Upper lobe of left lung (tissue), 4 donors: ENCODE measurements at regions not wholly inside any gene's neighbourhood (a gene's known extent, or its start where the extent isn't known, plus 50 kb on each side); places are given as distances from the start of the nearest gene placed in this dataset.

Experiments
- POLR2A ChIP-seq, 4 donors: fragments of 450-650 bp; IDR thresholded peaks; one replicate each; pipeline ENCODE4 v1.5.1; 2016 to 2017; ENCODE audit warnings: antibody characterized with exemption in 4 of 4, mild to moderate bottlenecking in 2 of 4
- TF ChIP-seq, protein P1 (sequence below), 6 experiments: fragments of 450-650 bp in 4 of 6; fragments of 200-600 bp in 2 of 6; sonication (generic) in 2 of 6; IDR thresholded peaks; one replicate each; pipeline ENCODE4 v1.5.1; 2016 to 2019; ENCODE audit warnings: antibody characterized with exemption in 6 of 6

DNA sequence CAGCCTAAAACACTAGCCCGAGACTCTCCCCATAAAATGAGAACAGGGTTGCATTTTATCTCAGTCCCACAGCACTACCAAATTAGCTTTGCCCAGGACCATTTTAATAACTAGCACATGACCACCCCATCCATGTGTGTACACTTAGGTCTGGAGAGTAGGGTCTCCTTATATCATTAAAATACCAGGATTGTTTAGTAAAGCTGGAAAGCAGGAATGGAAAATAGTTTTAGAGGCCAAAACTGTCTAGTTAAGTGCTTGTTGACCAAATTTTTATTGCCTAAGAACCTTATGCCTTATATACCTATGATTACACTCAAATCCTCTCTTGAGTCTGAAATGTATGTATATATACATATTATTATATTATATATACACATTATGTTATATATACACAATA is 608.4 kb downstream of the HDGFL1 start:
- TF ChIP-seq, protein P1, sequence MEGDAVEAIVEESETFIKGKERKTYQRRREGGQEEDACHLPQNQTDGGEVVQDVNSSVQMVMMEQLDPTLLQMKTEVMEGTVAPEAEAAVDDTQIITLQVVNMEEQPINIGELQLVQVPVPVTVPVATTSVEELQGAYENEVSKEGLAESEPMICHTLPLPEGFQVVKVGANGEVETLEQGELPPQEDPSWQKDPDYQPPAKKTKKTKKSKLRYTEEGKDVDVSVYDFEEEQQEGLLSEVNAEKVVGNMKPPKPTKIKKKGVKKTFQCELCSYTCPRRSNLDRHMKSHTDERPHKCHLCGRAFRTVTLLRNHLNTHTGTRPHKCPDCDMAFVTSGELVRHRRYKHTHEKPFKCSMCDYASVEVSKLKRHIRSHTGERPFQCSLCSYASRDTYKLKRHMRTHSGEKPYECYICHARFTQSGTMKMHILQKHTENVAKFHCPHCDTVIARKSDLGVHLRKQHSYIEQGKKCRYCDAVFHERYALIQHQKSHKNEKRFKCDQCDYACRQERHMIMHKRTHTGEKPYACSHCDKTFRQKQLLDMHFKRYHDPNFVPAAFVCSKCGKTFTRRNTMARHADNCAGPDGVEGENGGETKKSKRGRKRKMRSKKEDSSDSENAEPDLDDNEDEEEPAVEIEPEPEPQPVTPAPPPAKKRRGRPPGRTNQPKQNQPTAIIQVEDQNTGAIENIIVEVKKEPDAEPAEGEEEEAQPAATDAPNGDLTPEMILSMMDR (IDR thresholded peaks at IDR 0.05), result no peak
- TF ChIP-seq POLR2A (IDR thresholded peaks at IDR 0.05), result no peak
